ENCODE measurements at regions not wholly inside any gene's neighbourhood (a gene's known extent, or its start where the extent isn't known, plus 50 kb on each side); places are given as distances from the start of the nearest gene placed in this dataset.

- Histone ChIP-seq H3K4me3 (no peak overlapping the region), H3K36me3 (no peaks in the 10 kb centered on the region), H3K27ac (no peak overlapping the region), H3K4me1 (no peaks in the 10 kb centered on the region), H3K27me3 (no peaks in the 10 kb centered on the region), H3K9me3 (no peaks in the 10 kb centered on the region)
- no peak for DNase-seq (ENCODE audit: low spot score in 2 of 2)
- intact Hi-C loops (cut with DNase I) = no loop called here
- no peak for TF ChIP-seq CTCF (IDR thresholded peaks at IDR 0.05)
Observed at GRCh38 chr15:98146031-98146820, 185.7 kb downstream of the ARRDC4 start.

- Histone ChIP-seq H3K27ac (no peak overlapping the region), H3K4me1 (no peaks in the 10 kb centered on the region), H3K27me3 (no peaks in the 10 kb centered on the region), H3K4me3 (no peak overlapping the region), H3K9me3 (no peaks in the 10 kb centered on the region), H3K36me3 (no peaks in the 10 kb centered on the region)
- intact Hi-C loops (cut with DNase I) = no loop called here
- no peak for DNase-seq (ENCODE audit: low spot score in 2 of 2)
- TF ChIP-seq CTCF (IDR thresholded peaks at IDR 0.05) = no peak
Observed at GRCh38 chr15:98147415-98147814, 186.9 kb downstream of the ARRDC4 start.

- intact Hi-C loops (cut with DNase I) = no loop called here
- no peak for TF ChIP-seq CTCF (IDR thresholded peaks at IDR 0.05)
- Histone ChIP-seq H3K4me1 (no peaks in the 10 kb centered on the region), H3K4me3 (no peak overlapping the region), H3K36me3 (no peaks in the 10 kb centered on the region), H3K27ac (no peak overlapping the region), H3K9me3 (no peaks in the 10 kb centered on the region), H3K27me3 (no peaks in the 10 kb centered on the region)
- DNase-seq (ENCODE audit: low spot score in 2 of 2) = no peak
Observed at GRCh38 chr15:98150084-98150483, 189.6 kb downstream of the ARRDC4 start.

- H3K9me3 ChIP-seq = no peaks in the 10 kb centered on the region
- H3K4me3 ChIP-seq = no peak overlapping the region
- no peak overlapping the region for H3K27ac ChIP-seq
- no peaks in the 10 kb centered on the region for H3K4me1 ChIP-seq
- no peak for TF ChIP-seq CTCF (IDR thresholded peaks at IDR 0.05)
- H3K27me3 ChIP-seq = no peaks in the 10 kb centered on the region
- no peak for DNase-seq (ENCODE audit: low spot score in 2 of 2)
- H3K36me3 ChIP-seq = no peaks in the 10 kb centered on the region
- intact Hi-C loops (cut with DNase I) = no loop called here
Observed at GRCh38 chr15:98150536-98150935, 190.0 kb downstream of the ARRDC4 start.

GRCh38 chr15:98151096-98151495 lies 190.6 kb downstream of the ARRDC4 start:
- Histone ChIP-seq H3K9me3 (no peaks in the 10 kb centered on the region), H3K36me3 (no peaks in the 10 kb centered on the region), H3K4me1 (no peaks in the 10 kb centered on the region), H3K4me3 (no peak overlapping the region), H3K27me3 (no peaks in the 10 kb centered on the region), H3K27ac (no peak overlapping the region)
- intact Hi-C loops (cut with DNase I) = no loop called here
- DNase-seq (ENCODE audit: low spot score in 2 of 2) = no peak
- TF ChIP-seq CTCF (IDR thresholded peaks at IDR 0.05) = no peak

Measured in ascending aorta (tissue), 2 donors.